ENCODE measurements at regions not wholly inside any gene's neighbourhood (a gene's known extent, or its start where the extent isn't known, plus 50 kb on each side); places are given as distances from the start of the nearest gene placed in this dataset.

DNA sequence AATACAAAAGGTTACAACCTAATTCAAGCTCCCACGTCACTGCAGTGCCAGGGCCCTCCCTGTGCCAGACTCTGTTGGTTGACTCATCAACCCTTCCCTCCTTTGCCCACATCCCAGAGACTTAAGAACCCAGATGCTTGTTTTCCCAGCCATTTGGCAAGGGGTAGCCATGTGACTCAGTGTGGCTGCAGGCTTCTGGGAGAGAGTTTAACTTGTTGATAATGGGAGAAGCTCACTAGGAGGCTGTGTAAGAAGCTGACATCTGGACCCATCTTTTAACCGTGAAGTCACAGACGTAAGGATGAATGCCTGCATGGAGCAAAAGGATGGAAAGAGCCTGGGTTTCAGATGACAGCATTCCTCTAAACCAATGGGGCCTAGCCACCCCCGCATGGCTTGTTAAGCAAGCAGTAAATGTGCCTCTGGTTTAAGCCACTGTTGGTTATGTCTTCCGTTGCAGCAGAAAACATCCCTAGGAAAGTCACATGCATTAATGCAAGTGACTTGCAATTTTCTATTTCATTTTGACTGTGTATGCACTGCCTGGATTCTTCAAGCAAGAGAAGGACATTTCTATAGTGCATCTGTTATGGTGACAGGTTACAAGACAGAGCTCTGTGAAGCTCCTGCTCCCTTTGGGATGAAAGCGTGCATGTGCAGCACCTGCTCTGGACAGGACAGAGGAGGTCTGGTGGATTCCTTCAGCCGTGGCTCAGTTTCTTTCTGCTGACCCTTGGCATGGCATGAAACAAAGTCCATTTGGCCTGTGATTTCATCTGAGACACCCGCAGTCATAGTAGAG, 57.5 kb upstream of the CREB5 start:
- Histone ChIP-seq H3K4me1 (no peaks in the 10 kb centered on the region), H3K36me3 (no peaks in the 10 kb centered on the region), H3K27me3 (no peaks in the 10 kb centered on the region), H3K4me3 (no peak overlapping the region), H3K27ac (no peak overlapping the region), H3K9me3 (no peaks in the 10 kb centered on the region)
- no peak for TF ChIP-seq POLR2A (IDR thresholded peaks at IDR 0.05)
- TF ChIP-seq, protein P1, sequence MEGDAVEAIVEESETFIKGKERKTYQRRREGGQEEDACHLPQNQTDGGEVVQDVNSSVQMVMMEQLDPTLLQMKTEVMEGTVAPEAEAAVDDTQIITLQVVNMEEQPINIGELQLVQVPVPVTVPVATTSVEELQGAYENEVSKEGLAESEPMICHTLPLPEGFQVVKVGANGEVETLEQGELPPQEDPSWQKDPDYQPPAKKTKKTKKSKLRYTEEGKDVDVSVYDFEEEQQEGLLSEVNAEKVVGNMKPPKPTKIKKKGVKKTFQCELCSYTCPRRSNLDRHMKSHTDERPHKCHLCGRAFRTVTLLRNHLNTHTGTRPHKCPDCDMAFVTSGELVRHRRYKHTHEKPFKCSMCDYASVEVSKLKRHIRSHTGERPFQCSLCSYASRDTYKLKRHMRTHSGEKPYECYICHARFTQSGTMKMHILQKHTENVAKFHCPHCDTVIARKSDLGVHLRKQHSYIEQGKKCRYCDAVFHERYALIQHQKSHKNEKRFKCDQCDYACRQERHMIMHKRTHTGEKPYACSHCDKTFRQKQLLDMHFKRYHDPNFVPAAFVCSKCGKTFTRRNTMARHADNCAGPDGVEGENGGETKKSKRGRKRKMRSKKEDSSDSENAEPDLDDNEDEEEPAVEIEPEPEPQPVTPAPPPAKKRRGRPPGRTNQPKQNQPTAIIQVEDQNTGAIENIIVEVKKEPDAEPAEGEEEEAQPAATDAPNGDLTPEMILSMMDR (IDR thresholded peaks at IDR 0.05) = no peak
- DNase-seq = no peak

DNA sequence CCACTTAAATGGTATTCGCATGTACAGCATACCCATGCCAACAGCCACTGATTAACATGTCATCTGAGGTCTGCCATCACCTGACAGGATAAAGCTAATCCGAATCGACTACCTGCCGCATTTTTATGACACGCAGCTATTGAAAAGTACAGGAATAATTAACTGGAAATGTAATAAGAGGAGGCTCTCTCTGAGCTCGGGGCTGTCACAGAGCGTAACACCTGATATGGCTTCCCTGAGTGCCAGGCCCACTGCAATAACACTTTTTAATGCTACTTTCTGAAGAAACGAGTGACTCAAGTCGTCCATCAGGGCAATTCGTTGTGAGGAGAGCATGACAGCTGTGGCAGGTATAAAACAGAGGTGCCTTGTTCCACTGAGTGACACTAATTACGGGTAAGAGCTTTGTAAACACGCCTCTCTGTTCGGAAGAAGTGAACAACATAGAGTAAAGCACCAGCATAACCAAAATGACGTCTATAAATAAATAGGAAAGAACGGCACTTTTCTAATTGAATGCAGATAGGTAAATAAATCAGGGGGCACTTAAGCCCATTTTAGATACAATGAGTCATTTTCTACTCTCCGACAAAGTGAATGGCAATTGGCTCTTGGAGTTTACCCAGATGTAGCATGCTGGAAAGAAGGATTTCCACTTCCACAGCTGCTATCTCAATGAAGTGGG, 56.5 kb upstream of the CREB5 start:
- H3K36me3 ChIP-seq = no peaks in the 10 kb centered on the region
- no peaks in the 10 kb centered on the region for H3K27me3 ChIP-seq
- H3K27ac ChIP-seq = no peak overlapping the region
- no peak overlapping the region for H3K4me3 ChIP-seq
- H3K4me1 ChIP-seq = no peaks in the 10 kb centered on the region
- DNase-seq = no peak
- no peaks in the 10 kb centered on the region for H3K9me3 ChIP-seq
- TF ChIP-seq POLR2A (IDR thresholded peaks at IDR 0.05) = no peak
- TF ChIP-seq, protein P1 (IDR thresholded peaks at IDR 0.05) = no peak

DNA sequence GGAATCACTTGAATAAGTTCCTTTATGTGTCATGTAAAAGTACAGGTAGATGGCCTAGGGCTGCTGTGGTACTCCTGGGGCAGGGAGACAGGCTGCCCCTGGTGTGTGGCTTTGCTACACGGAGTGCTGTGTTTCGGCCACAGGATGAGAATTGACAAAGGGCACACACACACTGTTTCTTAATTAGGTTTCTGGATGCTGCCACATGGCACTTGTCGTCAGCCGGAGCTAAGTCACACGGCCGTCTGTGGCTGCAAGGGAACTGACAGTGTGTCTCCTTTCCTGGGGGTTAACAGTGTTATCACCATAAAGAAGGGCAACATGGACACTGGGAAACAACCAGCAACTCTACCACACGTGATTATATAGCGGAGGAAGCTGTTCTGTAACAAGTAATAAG, 55.7 kb upstream of the CREB5 start:
- Histone ChIP-seq H3K27ac (no peak overlapping the region), H3K4me3 (no peak overlapping the region), H3K27me3 (no peaks in the 10 kb centered on the region), H3K36me3 (no peaks in the 10 kb centered on the region), H3K4me1 (no peaks in the 10 kb centered on the region), H3K9me3 (no peaks in the 10 kb centered on the region)
- no peak for DNase-seq
- TF ChIP-seq, protein P1 (IDR thresholded peaks at IDR 0.05) = no peak
- no peak for TF ChIP-seq POLR2A (IDR thresholded peaks at IDR 0.05)

DNA sequence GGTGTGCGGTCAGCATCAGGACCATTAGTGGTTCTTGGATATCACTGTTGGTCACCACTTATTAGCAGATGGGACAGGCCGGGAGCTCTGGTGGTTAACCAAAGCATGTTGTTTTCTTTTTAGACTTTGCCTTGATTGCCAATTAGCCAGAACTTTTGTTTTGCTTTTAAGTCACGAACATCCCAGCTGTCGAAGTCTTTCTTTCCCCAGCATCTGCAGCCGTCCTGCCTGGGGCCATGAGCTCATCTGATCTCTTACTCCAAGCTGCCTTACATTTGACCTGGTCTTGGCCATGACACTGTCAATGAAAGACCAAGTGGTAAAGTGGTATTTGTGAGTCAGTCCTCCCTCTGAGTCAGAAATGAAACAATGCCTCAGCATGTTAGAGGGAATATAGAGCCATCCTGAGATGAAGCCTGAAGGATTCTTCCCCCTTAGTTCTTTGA, 53.9 kb upstream of the CREB5 start:
- H3K27me3 ChIP-seq = no peaks in the 10 kb centered on the region
- H3K27ac ChIP-seq = no peak overlapping the region
- no peak for DNase-seq
- H3K4me3 ChIP-seq = no peak overlapping the region
- TF ChIP-seq POLR2A (IDR thresholded peaks at IDR 0.05) = no peak
- TF ChIP-seq, protein P1 (IDR thresholded peaks at IDR 0.05) = no peak
- no peaks in the 10 kb centered on the region for H3K4me1 ChIP-seq
- no peaks in the 10 kb centered on the region for H3K9me3 ChIP-seq
- no peaks in the 10 kb centered on the region for H3K36me3 ChIP-seq

DNA sequence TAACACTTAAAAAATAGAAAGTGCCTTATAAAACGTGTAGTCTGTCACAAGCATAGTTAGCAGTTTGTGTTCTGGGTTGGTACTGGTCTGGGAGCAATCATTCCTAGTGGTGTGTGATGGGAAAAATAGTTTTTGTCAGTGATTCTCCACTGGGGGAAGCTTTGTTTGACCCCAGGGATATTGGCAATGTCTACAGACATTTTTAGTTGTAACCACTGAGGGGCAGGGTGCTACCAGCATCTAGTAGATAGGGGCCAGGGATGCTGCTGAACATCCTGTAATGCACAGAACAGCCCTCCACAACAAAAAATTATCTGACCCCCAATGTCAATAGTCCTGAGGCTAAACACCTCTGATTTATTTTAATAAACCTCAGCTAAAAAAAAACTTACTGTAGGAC, 51.6 kb upstream of the CREB5 start:
- Histone ChIP-seq H3K4me3 (no peak overlapping the region), H3K9me3 (no peaks in the 10 kb centered on the region), H3K27ac (no peak overlapping the region), H3K36me3 (no peaks in the 10 kb centered on the region), H3K4me1 (no peaks in the 10 kb centered on the region), H3K27me3 (no peaks in the 10 kb centered on the region)
- no peak for TF ChIP-seq POLR2A (IDR thresholded peaks at IDR 0.05)
- TF ChIP-seq, protein P1 (IDR thresholded peaks at IDR 0.05) = no peak
- no peak for DNase-seq
